ENCODE measurements at regions not wholly inside any gene's neighbourhood (a gene's known extent, or its start where the extent isn't known, plus 50 kb on each side); places are given as distances from the start of the nearest gene placed in this dataset.

- Mint-ChIP-seq H3K4me3 (ENCODE audit: low read depth, unreplicated experiment) (no peak overlapping the region), H3K4me1 (ENCODE audit: low read depth, unreplicated experiment) (no peaks in the 10 kb centered on the region), H3K9me3 (ENCODE audit: low read depth, unreplicated experiment) (no peaks in the 10 kb centered on the region), H3K27me3 (ENCODE audit: unreplicated experiment) (no peaks in the 10 kb centered on the region), H3K36me3 (ENCODE audit: insufficient read depth, unreplicated experiment) (no peaks in the 10 kb centered on the region), H3K27ac (ENCODE audit: unreplicated experiment) (no peak overlapping the region)
- TF ChIP-seq CTCF (IDR thresholded peaks at IDR 0.05; ENCODE audit: unreplicated experiment), result no peak
- no peak for DNase-seq
- intact Hi-C loops (cut with micrococcal nuclease; ENCODE audit: unreplicated experiment), result no loop called here
- CTCF ChIA-PET, result no interaction called here
- no TSS peak for BruUV-seq (replicated peaks)
Measured at GRCh38 chr10:65723525-65723924, 1202.3 kb upstream of the LRRTM3 start.

GRCh38 chr10:65735382-65735781 lies 1190.5 kb upstream of the LRRTM3 start:
- TF ChIP-seq CTCF (IDR thresholded peaks at IDR 0.05; ENCODE audit: unreplicated experiment), result no peak
- no TSS peak for BruUV-seq (replicated peaks)

GRCh38 chr10:65742906-65743305 lies 1182.9 kb upstream of the LRRTM3 start:
- no peak overlapping the region for H3K4me3 Mint-ChIP-seq (ENCODE audit: low read depth, unreplicated experiment)
- no peaks in the 10 kb centered on the region for H3K4me1 Mint-ChIP-seq (ENCODE audit: low read depth, unreplicated experiment)
- TF ChIP-seq CTCF (IDR thresholded peaks at IDR 0.05; ENCODE audit: unreplicated experiment), result no peak
- H3K27me3 Mint-ChIP-seq (ENCODE audit: unreplicated experiment), result no peaks in the 10 kb centered on the region
- no TSS peak for BruUV-seq (replicated peaks)
- H3K9me3 Mint-ChIP-seq (ENCODE audit: low read depth, unreplicated experiment), result no peaks in the 10 kb centered on the region
- no peak for DNase-seq
- intact Hi-C loops (cut with micrococcal nuclease; ENCODE audit: unreplicated experiment), result no loop called here
- no peaks in the 10 kb centered on the region for H3K36me3 Mint-ChIP-seq (ENCODE audit: insufficient read depth, unreplicated experiment)
- H3K27ac Mint-ChIP-seq (ENCODE audit: unreplicated experiment), result no peak overlapping the region
- CTCF ChIA-PET, result no interaction called here

More at GRCh38 chr10:65735382-65735781, 1190.5 kb upstream of the LRRTM3 start:
- no peaks in the 10 kb centered on the region for H3K36me3 Mint-ChIP-seq (ENCODE audit: insufficient read depth, unreplicated experiment)
- no peak overlapping the region for H3K27ac Mint-ChIP-seq (ENCODE audit: unreplicated experiment)
- intact Hi-C loops (cut with micrococcal nuclease; ENCODE audit: unreplicated experiment), result loop anchor here (1.0 kb wide), 1 partner anchor 29 kb away; no protein-coding TSS in a partner anchor
- DNase-seq, result no peak
- CTCF ChIA-PET, result no interaction called here
- no peaks in the 10 kb centered on the region for H3K4me1 Mint-ChIP-seq (ENCODE audit: low read depth, unreplicated experiment)
- peaks cover 2% of the 10 kb centered on the region for H3K9me3 Mint-ChIP-seq (ENCODE audit: low read depth, unreplicated experiment)
- no peaks in the 10 kb centered on the region for H3K27me3 Mint-ChIP-seq (ENCODE audit: unreplicated experiment)
- no peak overlapping the region for H3K4me3 Mint-ChIP-seq (ENCODE audit: low read depth, unreplicated experiment)

- Mint-ChIP-seq H3K27me3 (ENCODE audit: unreplicated experiment) (no peaks in the 10 kb centered on the region), H3K9me3 (ENCODE audit: low read depth, unreplicated experiment) (peaks cover 2% of the 10 kb centered on the region), H3K36me3 (ENCODE audit: insufficient read depth, unreplicated experiment) (no peaks in the 10 kb centered on the region), H3K4me3 (ENCODE audit: low read depth, unreplicated experiment) (no peak overlapping the region), H3K4me1 (ENCODE audit: low read depth, unreplicated experiment) (peaks cover 17% of the 10 kb centered on the region), H3K27ac (ENCODE audit: unreplicated experiment) (no peak overlapping the region)
- TF ChIP-seq CTCF (IDR thresholded peaks at IDR 0.05; ENCODE audit: unreplicated experiment), result no peak
- intact Hi-C loops (cut with micrococcal nuclease; ENCODE audit: unreplicated experiment), result loop anchor here (10.0 kb wide), 2 partner anchors 114 to 1126 kb away; no protein-coding TSS in a partner anchor
- BruUV-seq (replicated peaks), result no TSS peak
- DNase-seq, result peak; percentile 25
- CTCF ChIA-PET, result no interaction called here
Measured at GRCh38 chr10:65751218-65751617, 1174.6 kb upstream of the LRRTM3 start.
